Stimulated activated CD4-positive, alpha-beta T cell treated with anti-CD3 and anti-CD28 coated beads, TNF-alpha, amount 100 ng/mL, for 4 hours (primary cell): ENCODE measurements at regions not wholly inside any gene's neighbourhood (a gene's known extent, or its start where the extent isn't known, plus 50 kb on each side); places are given as distances from the start of the nearest gene placed in this dataset.

ENCODE experiments used
- DNase-seq, 3 experiments: peaks; one replicate each; pipeline ENCODE4 v3.0.0-alpha.2; 2020; ENCODE audit warnings: low read depth in 3 of 3

- no peak for DNase-seq
Observed at GRCh38 chr13:50195045-50195444, 179.8 kb downstream of the KCNRG start.

- no peak for DNase-seq
Observed at GRCh38 chr13:50196118-50196517, 180.9 kb downstream of the KCNRG start.

GRCh38 chr13:50197705-50198104 is 182.5 kb downstream of the KCNRG start:
- DNase-seq: no peak

- DNase-seq: no peak
Observed at GRCh38 chr13:50198508-50198907, 183.3 kb downstream of the KCNRG start.

GRCh38 chr13:50200569-50200968 is 185.3 kb downstream of the KCNRG start:
- DNase-seq: no peak

- no peak for DNase-seq
Observed at GRCh38 chr13:50200988-50201387, 185.7 kb downstream of the KCNRG start.

GRCh38 chr13:50202485-50202884 is 187.2 kb downstream of the KCNRG start:
- DNase-seq: no peak

- no peak for DNase-seq
Observed at GRCh38 chr13:50203256-50203941, 188.2 kb downstream of the KCNRG start.

GRCh38 chr13:50205581-50205980 is 190.3 kb downstream of the KCNRG start:
- DNase-seq: no peak

GRCh38 chr13:50208826-50209335 is 193.6 kb downstream of the KCNRG start:
- DNase-seq: no peak

- no peak for DNase-seq
Observed at GRCh38 chr13:50209631-50210030, 194.4 kb downstream of the KCNRG start.

GRCh38 chr13:50213526-50213925 is 198.3 kb downstream of the KCNRG start:
- DNase-seq: no peak

GRCh38 chr13:50214514-50214913 is 199.3 kb downstream of the KCNRG start:
- DNase-seq: no peak

- no peak for DNase-seq
Observed at GRCh38 chr13:50215399-50215798, 200.2 kb downstream of the KCNRG start.

- DNase-seq: no peak
Observed at GRCh38 chr13:50219743-50220142, 204.5 kb downstream of the KCNRG start.

- DNase-seq: no peak
Observed at GRCh38 chr13:50220938-50221337, 205.7 kb downstream of the KCNRG start.

GRCh38 chr13:50222569-50223332 is 207.5 kb downstream of the KCNRG start:
- no peak for DNase-seq

GRCh38 chr13:50224534-50224933 is 209.3 kb downstream of the KCNRG start:
- DNase-seq: no peak

- DNase-seq: no peak
Observed at GRCh38 chr13:50225193-50226155, 210.2 kb downstream of the KCNRG start.

- DNase-seq: no peak
Observed at GRCh38 chr13:50226515-50227155, 211.4 kb downstream of the KCNRG start.

GRCh38 chr13:50227361-50227760 is 212.1 kb downstream of the KCNRG start:
- DNase-seq: no peak
